GM18511 (cell line): ENCODE measurements at regions not wholly inside any gene's neighbourhood (a gene's known extent, or its start where the extent isn't known, plus 50 kb on each side); places are given as distances from the start of the nearest gene placed in this dataset.
A peak's percentile ranks its signal among the peaks of the same experiment; 100 is the strongest.

Experiments used
- ATAC-seq: cut with Tn5 transposase; IDR thresholded peaks from one replicate; pipeline ENCODE4 v1.9.1; 2021; ENCODE audit warnings: mild to moderate bottlenecking, moderate library complexity; ENCODE audit not compliant: unreplicated experiment

DNA sequence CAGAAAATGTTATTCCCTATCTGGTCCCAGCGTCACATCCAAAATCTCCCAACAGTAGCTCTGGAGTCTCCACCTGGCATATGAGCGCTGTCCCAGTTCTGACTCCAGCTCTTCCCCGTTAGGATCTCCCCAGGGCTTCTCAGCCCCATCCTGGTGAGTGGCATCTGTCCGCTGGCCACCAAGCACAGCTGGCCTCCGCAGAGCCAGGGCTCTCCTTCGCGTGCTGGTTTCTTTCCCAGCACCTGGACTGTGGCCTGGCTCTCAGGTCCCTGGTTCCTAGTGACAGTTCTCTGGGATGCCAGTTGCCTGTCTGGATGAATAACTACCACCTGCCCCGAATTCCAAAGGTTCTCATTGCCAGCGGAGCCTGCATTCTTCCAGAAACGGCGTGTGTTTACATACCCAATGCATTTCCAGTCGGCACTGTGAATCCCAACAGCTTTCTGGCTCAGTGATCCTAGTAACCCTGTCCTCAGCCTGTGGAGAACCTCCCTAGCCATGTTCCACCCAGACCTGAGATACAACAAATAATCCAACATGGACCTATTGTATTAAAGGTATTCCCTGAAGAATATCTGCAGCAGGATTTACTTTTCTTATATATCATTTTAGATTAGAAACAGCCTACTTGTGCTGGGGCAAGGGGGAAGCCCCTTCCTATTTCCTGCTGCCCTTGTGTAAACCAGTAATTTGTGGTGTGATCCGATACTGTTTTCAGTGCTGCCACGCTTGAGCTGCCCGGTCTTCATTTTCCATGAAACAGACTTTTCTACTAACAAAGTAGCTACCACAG is 69.9 kb upstream of the PDE10A start:
- no peak for ATAC-seq

DNA sequence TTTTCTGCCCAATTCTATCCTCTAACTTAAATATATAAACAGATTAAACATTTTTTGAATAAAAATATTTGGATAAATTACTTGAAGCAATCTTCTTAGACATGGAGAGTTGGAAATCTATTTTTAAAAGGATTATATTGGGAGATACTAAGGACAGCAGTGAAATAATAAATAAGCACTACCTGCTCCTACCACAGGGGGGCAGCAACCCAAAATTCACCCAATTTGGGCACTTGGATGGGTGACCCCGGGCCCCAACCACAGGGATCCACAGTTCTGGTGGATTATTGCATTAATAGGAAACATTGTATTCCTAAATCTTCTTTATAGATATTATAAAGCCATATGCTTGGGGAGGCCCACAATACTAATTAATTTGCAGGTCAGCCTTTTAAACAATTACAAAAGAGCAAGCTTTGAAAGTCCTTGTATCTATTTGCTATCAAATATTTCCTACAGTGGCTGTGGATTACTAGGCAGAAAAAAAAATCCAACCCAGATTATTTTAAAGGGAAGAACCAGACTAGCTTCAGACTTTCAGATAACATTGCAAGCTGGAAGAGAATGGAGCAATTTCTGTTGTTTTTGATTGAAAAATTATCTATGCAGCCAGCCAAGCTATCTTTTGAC is 66.4 kb upstream of the PDE10A start:
- ATAC-seq: peak; percentile 77

DNA sequence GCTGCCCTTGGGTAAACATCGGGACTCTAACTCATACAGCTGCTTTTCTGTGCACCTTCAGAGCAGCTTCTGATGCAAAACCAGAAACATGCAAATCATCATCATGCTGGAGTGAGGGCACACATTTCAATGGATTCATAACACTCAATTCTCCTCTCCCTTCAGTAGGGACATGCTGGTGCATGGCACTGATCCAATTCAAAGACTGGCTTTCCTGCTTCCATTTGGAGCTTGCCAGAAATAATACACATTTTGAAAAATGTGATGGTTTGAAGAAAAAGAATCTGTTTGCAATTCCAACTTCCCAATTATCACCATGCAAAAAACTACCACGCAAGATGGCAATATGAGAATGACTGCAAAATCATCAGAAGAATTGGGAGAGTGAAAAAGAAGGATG is 65.2 kb upstream of the PDE10A start:
- no peak for ATAC-seq

DNA sequence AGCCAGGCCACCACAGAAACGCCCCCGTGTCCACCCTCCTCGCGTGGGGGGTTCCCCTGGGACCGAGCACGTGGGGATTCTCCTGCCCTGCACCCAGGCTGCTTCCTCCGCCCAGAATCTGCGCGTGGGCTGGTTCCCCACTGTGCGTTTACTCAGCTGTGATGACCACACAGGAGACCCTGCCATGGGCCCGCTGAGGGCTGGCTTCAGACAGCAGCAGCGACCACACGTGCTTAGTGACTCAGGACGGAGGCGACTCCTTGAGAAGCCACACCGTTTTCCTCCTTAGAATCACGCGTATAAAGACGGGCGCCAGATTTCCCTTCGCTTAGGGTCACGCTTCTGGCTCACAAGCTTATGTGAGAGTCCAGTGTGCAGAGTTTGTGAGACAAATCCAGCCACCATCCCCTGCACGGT is 63.9 kb upstream of the PDE10A start:
- ATAC-seq: no peak

DNA sequence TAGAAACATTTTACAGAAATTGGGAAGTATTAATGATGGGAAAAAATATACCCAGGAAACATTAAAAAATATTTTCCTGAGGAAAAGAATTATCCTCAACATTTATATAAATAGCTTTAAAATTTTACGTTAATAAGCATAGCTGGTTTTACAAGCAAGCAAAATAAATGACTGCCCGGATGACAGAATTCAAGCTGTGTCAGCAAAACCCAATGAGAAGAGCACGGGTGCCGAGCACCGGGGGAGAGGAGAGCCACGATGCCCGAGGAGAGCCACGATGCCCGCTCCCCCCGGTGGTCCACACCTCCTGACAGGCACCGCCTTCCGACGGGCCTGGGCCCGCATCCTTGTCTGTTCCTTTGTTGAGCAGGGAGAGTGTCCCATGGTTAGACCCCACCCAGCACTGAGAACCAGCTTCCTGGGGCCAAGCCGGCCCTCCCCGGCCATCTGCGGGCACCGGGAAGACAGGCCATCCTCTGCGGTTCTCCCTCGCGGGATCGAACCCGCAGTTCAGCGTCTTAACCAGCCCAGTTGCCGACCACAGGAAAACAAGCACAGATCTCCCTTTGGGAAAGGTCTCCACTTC is 63.3 kb upstream of the PDE10A start:
- ATAC-seq: no peak

DNA sequence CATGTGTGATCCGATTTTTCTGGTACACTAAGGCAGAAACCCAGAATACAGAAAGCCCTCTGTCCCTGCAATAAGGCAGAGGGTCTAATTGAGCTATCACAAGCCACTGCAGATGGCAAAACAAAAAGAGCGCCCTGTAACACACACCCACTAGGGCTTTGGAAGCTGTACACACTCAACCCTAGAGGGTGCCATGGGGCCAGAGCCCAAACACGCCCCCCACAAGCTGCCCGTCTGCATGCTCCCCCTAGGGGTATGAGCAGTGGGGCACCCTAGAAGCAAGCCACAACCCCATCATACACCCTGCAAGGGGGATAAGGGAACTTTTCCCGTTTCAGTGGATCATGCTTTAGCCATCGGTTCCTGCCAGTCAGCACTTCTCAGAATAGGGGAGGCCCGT is 62.2 kb upstream of the PDE10A start:
- ATAC-seq: no peak

DNA sequence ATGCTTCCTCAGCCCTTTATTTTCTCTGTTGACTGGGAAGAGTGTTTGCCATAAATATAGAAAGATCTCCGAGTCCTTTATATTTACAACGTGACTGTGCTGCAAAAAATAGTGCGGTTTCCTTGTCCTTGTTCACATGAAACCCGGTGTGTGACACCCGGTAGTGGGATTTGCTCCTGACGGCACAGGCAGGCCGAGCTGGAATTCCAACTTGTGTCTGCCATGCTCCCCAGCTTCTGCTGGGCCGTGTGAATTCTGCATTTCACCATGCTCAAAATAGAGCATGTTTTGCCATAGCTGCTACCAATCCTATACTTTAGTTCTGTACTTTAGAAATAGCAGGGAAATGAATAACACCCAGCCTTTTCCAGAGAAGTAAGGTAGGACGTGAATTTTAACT is 60.3 kb upstream of the PDE10A start:
- no peak for ATAC-seq

DNA sequence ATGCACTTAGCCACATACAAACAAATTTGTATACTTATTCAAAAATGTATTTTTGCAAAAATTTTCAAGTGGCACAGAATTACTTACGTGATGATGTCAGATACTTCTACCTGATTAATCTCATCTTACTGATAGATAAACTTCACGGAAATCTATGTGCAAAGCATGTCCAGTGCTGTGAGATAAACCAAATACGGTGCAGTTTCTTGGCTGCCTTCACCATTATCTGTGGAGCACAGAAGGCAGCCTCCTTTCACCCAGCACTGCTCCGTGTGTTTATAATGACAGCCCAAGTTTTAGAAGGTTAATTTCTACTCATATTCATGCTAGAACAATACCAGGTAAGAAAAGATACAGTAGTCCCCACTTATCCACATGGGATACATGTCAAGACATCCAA is 59.0 kb upstream of the PDE10A start:
- ATAC-seq: no peak

DNA sequence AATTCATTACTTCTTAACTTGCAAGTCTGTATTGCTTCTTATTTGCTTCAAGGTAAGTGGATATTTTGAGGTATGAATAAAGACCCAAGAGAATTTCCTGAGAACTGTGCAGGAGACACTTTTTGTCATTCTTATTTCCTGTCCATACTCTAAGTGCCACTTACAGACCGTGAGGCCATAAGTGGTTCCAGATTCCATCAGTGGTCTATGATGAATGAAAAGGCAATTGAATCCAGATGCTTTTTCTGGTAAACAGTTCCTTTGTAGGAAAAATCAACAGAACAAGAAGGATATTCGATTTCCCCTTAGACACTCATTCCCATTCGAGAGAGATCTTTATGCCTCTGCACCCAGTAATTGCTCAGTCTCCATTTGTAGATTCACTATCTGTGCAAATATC is 58.3 kb upstream of the PDE10A start:
- ATAC-seq: no peak

DNA sequence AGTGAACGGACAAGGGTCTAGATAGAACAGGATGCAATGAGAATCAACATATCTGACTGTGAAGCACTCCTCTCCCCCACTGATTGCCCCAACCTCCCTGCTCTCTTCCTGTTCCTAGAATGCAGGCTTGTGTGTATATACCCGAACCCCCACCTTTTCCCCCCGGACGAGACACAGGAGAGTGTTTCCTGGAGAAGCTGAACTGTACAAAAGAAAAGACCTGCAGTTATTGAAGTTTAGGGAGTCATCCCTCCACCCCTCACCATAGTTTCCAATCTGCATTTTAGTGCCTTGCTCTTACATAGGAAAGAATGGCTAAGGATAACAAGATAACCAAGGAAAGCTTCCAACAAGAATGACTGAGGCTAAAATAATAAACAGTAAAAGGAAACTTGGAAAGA is 55.5 kb upstream of the PDE10A start:
- no peak for ATAC-seq

DNA sequence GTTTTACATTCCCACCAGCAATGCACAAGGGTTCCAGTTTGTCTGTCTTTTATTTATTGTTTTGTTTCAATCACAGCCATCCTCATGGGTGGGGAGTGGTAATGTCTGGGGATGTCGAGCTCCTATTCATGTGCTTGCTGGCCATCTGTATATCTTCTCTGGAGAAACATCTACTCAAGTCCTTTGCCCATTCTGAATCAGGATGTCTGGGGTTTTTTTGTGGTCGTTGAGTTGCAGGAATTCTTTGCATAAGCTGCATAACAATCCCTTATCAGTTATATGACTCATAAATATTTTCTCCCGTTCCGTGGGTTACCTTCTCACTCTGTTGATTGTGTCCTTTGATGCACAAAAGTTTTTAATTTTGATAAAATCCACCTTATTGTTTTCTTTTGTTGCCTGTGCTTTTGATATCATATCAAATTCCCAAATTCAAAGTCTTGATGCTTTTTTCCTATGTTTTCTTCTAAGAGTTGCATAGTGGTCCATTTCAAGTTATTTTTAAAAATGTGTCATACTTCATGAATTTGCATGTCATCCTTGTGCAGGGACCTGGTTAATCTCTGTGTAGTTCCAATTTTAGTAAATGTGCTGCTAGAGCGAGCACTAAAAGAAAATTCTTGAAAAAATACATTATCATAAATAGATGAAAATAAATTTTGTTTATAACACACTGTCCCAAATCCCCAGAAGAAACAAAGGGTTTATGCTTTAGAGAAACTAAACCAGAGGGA is 54.9 kb upstream of the PDE10A start:
- no peak for ATAC-seq

DNA sequence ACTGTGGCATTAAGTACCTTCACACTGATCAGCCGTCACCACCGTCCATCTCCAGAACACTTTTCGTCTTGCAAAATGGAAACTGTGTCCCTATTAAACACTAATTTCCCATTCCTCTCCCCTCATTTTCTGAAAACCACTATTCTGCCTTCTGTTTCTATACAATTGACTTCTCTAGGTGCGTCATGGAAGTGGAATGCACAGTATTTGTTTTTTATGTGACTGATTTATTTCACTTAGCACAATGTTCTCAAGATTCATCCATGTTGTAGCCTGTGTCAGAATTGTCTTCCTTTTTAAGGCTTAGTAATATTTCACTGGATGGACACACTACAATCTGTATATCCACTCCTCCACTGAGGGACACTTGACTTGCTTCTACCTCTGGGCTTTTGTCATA is 53.8 kb upstream of the PDE10A start:
- ATAC-seq: no peak

DNA sequence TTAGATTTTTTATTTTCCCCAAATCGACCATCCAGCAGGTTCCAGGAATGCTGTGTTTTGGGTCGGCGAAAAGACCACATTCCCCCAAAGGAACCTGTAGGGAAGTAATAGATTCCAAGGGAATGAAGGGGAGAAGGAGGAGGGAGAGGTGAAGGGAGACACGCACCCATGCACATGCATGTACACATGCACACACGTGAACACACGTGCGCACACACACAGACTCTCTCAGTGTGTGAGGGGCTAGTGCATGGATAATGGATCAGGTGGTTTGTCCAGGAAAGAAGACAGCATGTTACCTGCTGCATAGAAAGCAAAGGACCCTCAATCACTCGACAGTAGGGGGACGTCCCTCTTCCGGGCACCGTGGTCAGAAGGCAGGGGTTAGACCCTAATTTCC is 52.4 kb upstream of the PDE10A start:
- no peak for ATAC-seq

DNA sequence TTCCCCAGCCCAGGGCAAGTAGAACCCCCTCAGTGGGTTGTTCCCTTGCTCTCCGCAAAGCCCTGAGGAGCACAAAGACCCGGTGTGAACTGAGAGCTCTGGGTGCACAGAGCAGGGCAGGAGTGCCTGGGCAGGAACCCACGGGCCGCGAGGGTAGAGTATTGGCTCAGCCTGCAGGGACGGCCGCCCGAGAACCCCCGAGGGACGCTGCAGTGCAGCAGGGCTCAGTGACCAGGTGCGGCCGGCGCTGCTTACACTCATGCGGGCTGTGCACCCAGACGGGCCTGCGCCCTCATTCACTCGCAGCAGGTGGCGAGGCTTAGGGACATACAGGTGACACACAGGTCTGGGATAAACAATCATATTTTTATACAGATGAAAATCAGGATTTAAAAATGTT is 51.9 kb upstream of the PDE10A start:
- no peak for ATAC-seq

DNA sequence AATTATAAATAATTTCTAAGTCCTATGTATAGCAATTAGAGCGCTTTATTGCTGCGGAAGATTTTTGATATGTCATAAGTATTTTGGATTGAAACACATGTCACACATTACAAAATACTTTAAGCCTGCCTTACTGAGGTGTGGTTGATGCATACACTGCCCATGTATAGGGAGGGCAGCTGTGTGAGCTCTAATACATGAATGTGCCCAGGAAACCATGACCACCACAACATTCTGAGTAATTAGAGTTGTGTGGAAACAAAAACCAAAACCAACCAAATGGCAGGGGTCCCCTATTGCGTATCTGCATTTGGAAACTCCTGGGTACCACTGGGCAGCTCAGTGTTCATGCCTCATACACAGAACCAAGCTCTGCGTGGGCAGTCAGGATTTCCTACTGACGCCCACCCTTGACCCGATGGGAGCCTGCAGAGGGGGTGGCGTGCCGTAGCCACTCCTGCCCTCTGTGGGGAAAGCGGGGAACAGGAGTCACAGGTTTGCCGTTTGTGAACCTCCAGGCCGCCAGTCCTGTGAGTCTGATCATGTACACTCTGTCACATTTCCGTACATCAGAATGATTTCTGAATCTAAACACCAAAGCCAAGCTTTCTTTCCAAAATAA is 50.9 kb upstream of the PDE10A start:
- no peak for ATAC-seq
